HepG2 (cell line): ENCODE measurements at regions not wholly inside any gene's neighbourhood (a gene's known extent, or its start where the extent isn't known, plus 50 kb on each side); places are given as distances from the start of the nearest gene placed in this dataset.
"Not testable (repeated sequence)": the region's sequence is repeated elsewhere in the genome, so short reads cannot be mapped to it uniquely, and the experiment has no call there.

ENCODE experiments used
- ATAC-seq: fragments of 200-7000 bp; cut with Tn5 transposase; 3 replicates; pipeline ENCODE4 v1.9.1; 2020; ENCODE audit warnings: mild to moderate bottlenecking, moderate library complexity
- BruUV-seq: library from RNA; stranded (reverse); fragments of 400-500 nt; replicated peaks from 2 replicates; lab custom pipeline; 2021; lab: Mats Ljungman, UMichigan
- CTCF ChIA-PET: fragments of 300-600 bp; formaldehyde crosslinking; extraction: SDS; loops from one replicate; lab custom pipeline; 2021; ENCODE audit warnings: low total read pairs, inconsistent platforms, low intra/inter-chr PET ratio; lab: Yijun Ruan, JAX
- POLR2A ChIA-PET: fragments of 350-600 bp; sonication (Branson Sonifier 250); formaldehyde crosslinking; loops from one replicate; lab custom pipeline; 2020; ENCODE audit warnings: antibody characterized with exemption, inconsistent platforms; lab: Yijun Ruan, JAX
- DNase-seq: peaks from one replicate; pipeline ENCODE4 v3.0.0-alpha.2; 2015; ENCODE audit warnings: low spot score
- FAIRE-seq: peaks from 3 replicates; lab custom pipeline; 2011; peaks lifted over from hg19 to GRCh38; lab: Jason Lieb, UNC
- H2AFZ ChIP-seq: one replicate; pipeline ENCODE4 v1.6.1; 2011; ENCODE audit warnings: low read length, inconsistent platforms
- H3K27ac ChIP-seq: fragments of 300-600 bp; 3 replicates; pipeline ENCODE4 v1.8.0; 2011; ENCODE audit warnings: mixed run types, mild to moderate bottlenecking, mixed read lengths, low read length, inconsistent platforms; ENCODE audit not compliant: insufficient read depth; ENCODE audit errors: extremely low read length
- H3K27me3 ChIP-seq, 2 experiments: fragments of 200-600 bp in 1 of 2; 2 replicates in 1 of 2; 3 replicates in 1 of 2; pipeline versions ENCODE4 v1.6.0 to v1.8.0; 2011; ENCODE audit warnings: low read length in 2 of 2, mild to moderate bottlenecking in 2 of 2, moderate library complexity in 2 of 2, inconsistent platforms in 1 of 2; ENCODE audit not compliant: insufficient read depth in 2 of 2, control insufficient read depth in 1 of 2
- H3K36me3 ChIP-seq, 2 experiments: fragments of 200-600 bp in 1 of 2; replicated peaks in 1 of 2; 2 replicates in 1 of 2; 3 replicates in 1 of 2; pipeline versions ENCODE4 v1.5.1 to v1.8.0; 2011; ENCODE audit warnings: low read length in 2 of 2, inconsistent platforms in 1 of 2; ENCODE audit not compliant: insufficient read depth in 2 of 2, control insufficient read depth in 1 of 2
- H3K4me1 ChIP-seq: 2 replicates; pipeline ENCODE4 v1.5.1; 2012; ENCODE audit warnings: low read length, inconsistent platforms; ENCODE audit not compliant: insufficient read depth
- H3K4me2 ChIP-seq: 2 replicates; pipeline ENCODE4 v1.6.0; 2011; ENCODE audit warnings: low read depth, low read length, inconsistent platforms
- H3K4me3 ChIP-seq, 3 experiments: fragments of 200-600 bp in 1 of 3; sonication (generic), shearing (Covaris generic) in 1 of 3; replicated peaks in 1 of 3; 2 replicates each; pipeline ENCODE4 v1.5.1; 2011 to 2016; ENCODE audit warnings: low read length in 3 of 3, inconsistent platforms in 2 of 3, low read depth in 2 of 3, mild to moderate bottlenecking in 2 of 3, control low read depth in 1 of 3, mixed read lengths in 1 of 3; ENCODE audit not compliant: insufficient read depth in 1 of 3
- H3K79me2 ChIP-seq: one replicate; pipeline ENCODE4 v1.6.1; 2011; ENCODE audit warnings: low read length, inconsistent platforms; ENCODE audit not compliant: insufficient read depth
- H3K9ac ChIP-seq: 2 replicates; pipeline ENCODE4 v1.6.0; 2011; ENCODE audit warnings: mild to moderate bottlenecking, low read depth, low read length, inconsistent platforms; ENCODE audit not compliant: insufficient read depth
- H3K9me3 ChIP-seq: 2 replicates; pipeline ENCODE4 v1.5.1; 2012; ENCODE audit warnings: mild to moderate bottlenecking, low read length
- H4K20me1 ChIP-seq: 2 replicates; pipeline ENCODE4 v1.6.0; 2011; ENCODE audit warnings: inconsistent platforms, mild to moderate bottlenecking, low read length, moderate library complexity; ENCODE audit not compliant: insufficient read depth
- BORCS8-MEF2B ChIP-seq: sonication (generic); formaldehyde crosslinking; IDR thresholded peaks from 2 replicates; pipeline ENCODE4 v1.8.0; 2022; ENCODE audit warnings: mild to moderate bottlenecking, missing genetic modification reagents
- PITX1 ChIP-seq: sonication (generic); formaldehyde crosslinking; IDR thresholded peaks from 2 replicates; pipeline ENCODE4 v1.5.1; 2020; ENCODE audit warnings: mild to moderate bottlenecking, missing genetic modification reagents
- ZBTB26 ChIP-seq: IDR thresholded peaks from 2 replicates; pipeline ENCODE4 v1.6.1; 2016; ENCODE audit warnings: missing compliant biosample characterization, missing genetic modification reagents, borderline replicate concordance
- WGBS: methylation state at CpG from one replicate; pipeline ENCODE4 v1.1.6; 2017; ENCODE audit warnings: low lambda C conversion rate; 5-methylcytosine and 5-hydroxymethylcytosine counted together
- in situ Hi-C: cut with HindIII; loops from 2 replicates; pipeline ENCODE4 v1.10.0; 2017; ENCODE audit warnings: low pct_unique_long_range_greater_than_20kb; ENCODE audit not compliant: extremely low pct_ligation_motif_present
- intact Hi-C: fragments of 100-400 bp; cut with micrococcal nuclease; formaldehyde crosslinking; loops from one replicate; pipeline ENCODE4 v1.10.0; 2022; ENCODE audit not compliant: unreplicated experiment
- TF ChIP-seq, protein P1 (sequence below): sonication (generic); formaldehyde crosslinking; IDR thresholded peaks from 2 replicates; pipeline ENCODE4 v1.9.0; 2021; ENCODE audit warnings: missing genetic modification reagents, borderline replicate concordance
- TF ChIP-seq, protein P2 (sequence below): conservative IDR thresholded peaks from 2 replicates; pipeline ENCODE4 v1.6.1; 2018; ENCODE audit warnings: missing genetic modification reagents

DNA sequence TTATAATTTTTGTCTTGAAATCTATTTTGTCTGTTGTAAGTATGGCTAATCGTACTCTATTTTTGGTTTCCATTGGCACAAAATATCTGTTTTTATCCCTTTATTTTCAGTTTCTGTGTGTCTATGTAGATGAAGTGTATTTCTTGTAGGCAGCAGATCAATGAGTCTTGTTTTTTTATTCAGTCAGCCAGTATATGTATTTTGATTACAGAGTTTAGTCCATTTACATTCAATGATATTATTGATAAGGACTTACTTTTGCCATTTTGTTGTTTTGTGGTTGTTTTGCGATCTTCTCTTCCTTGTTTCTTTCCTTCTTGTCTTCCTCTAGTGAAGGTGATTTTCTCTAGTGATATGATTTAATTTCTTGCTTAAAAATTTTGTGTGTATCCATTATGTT lies 336.3 kb upstream of the SPRY2 start:
- no peak for TF ChIP-seq PITX1 (CRISPR knock-in tag)
- no peak for TF ChIP-seq BORCS8-MEF2B (CRISPR knock-in tag)
- TF ChIP-seq, protein P1, sequence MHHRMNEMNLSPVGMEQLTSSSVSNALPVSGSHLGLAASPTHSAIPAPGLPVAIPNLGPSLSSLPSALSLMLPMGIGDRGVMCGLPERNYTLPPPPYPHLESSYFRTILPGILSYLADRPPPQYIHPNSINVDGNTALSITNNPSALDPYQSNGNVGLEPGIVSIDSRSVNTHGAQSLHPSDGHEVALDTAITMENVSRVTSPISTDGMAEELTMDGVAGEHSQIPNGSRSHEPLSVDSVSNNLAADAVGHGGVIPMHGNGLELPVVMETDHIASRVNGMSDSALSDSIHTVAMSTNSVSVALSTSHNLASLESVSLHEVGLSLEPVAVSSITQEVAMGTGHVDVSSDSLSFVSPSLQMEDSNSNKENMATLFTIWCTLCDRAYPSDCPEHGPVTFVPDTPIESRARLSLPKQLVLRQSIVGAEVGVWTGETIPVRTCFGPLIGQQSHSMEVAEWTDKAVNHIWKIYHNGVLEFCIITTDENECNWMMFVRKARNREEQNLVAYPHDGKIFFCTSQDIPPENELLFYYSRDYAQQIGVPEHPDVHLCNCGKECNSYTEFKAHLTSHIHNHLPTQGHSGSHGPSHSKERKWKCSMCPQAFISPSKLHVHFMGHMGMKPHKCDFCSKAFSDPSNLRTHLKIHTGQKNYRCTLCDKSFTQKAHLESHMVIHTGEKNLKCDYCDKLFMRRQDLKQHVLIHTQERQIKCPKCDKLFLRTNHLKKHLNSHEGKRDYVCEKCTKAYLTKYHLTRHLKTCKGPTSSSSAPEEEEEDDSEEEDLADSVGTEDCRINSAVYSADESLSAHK (CRISPR knock-in tag) = no peak
- no peak for TF ChIP-seq ZBTB26 (CRISPR knock-in tag)
- TF ChIP-seq, protein P2, sequence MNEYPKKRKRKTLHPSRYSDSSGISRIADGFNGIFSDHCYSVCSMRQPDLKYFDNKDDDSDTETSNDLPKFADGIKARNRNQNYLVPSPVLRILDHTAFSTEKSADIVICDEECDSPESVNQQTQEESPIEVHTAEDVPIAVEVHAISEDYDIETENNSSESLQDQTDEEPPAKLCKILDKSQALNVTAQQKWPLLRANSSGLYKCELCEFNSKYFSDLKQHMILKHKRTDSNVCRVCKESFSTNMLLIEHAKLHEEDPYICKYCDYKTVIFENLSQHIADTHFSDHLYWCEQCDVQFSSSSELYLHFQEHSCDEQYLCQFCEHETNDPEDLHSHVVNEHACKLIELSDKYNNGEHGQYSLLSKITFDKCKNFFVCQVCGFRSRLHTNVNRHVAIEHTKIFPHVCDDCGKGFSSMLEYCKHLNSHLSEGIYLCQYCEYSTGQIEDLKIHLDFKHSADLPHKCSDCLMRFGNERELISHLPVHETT (CRISPR knock-in tag) = no peak
- ATAC-seq = no peak
- BruUV-seq = no TSS peak
- peaks cover 63% of the 10 kb centered on the region for H3K9me3 ChIP-seq
- H3K27me3 ChIP-seq = no peaks in the 10 kb centered on the region
- no peak overlapping the region for H3K27ac ChIP-seq
- CTCF ChIA-PET = no interaction called here
- H3K36me3 ChIP-seq = no peaks in the 10 kb centered on the region
- intact Hi-C loops (no loop called here), in situ Hi-C loops (no loop called here)
- no peak overlapping the region for H3K9ac ChIP-seq
- no peak overlapping the region for H2AFZ ChIP-seq
- WGBS = 0% methylated on average over 2 of the region's 2 CpGs
- no peaks in the 10 kb centered on the region for H3K79me2 ChIP-seq
- no peaks in the 10 kb centered on the region for H4K20me1 ChIP-seq
- no peak overlapping the region for H3K4me2 ChIP-seq
- no peak for DNase-seq
- no peak overlapping the region for H3K4me3 ChIP-seq
- no peak for FAIRE-seq
- POLR2A ChIA-PET = no interaction called here
- H3K4me1 ChIP-seq = no peaks in the 10 kb centered on the region

DNA sequence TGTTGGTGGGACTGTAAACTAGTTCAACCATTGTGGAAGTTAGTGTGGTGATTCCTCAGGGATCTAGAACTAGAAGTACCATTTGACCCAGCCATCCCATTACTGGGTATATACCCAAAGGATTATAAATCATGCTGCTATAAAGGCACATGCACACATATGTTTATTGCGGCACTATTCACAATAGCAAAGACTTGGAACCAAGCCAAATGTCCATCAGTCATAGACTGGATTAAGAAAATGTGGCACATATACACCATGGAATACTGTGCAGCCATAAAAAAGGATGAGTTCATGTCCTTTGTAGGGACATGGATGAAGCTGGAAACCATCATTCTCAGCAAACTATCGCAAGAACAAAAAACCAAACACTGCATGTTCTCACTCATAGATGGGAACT lies 334.5 kb upstream of the SPRY2 start:
- H3K9ac ChIP-seq, DNase-seq, H3K4me2 ChIP-seq, H2AFZ ChIP-seq, CTCF ChIA-PET, intact Hi-C loops, H3K4me3 ChIP-seq, H3K79me2 ChIP-seq, H3K27ac ChIP-seq, POLR2A ChIA-PET, FAIRE-seq, H3K27me3 ChIP-seq, H4K20me1 ChIP-seq, ATAC-seq, BruUV-seq, in situ Hi-C loops, H3K36me3 ChIP-seq, H3K4me1 ChIP-seq: not testable (repeated sequence)
- H3K9me3 ChIP-seq = peaks cover 67% of the 10 kb centered on the region
- WGBS = 19% methylated on average over 2 of the region's 2 CpGs
